ENCODE measurements at regions not wholly inside any gene's neighbourhood (a gene's known extent, or its start where the extent isn't known, plus 50 kb on each side); places are given as distances from the start of the nearest gene placed in this dataset.
"Not testable (repeated sequence)": the region's sequence is repeated elsewhere in the genome, so short reads cannot be mapped to it uniquely, and the experiment has no call there.

DNA sequence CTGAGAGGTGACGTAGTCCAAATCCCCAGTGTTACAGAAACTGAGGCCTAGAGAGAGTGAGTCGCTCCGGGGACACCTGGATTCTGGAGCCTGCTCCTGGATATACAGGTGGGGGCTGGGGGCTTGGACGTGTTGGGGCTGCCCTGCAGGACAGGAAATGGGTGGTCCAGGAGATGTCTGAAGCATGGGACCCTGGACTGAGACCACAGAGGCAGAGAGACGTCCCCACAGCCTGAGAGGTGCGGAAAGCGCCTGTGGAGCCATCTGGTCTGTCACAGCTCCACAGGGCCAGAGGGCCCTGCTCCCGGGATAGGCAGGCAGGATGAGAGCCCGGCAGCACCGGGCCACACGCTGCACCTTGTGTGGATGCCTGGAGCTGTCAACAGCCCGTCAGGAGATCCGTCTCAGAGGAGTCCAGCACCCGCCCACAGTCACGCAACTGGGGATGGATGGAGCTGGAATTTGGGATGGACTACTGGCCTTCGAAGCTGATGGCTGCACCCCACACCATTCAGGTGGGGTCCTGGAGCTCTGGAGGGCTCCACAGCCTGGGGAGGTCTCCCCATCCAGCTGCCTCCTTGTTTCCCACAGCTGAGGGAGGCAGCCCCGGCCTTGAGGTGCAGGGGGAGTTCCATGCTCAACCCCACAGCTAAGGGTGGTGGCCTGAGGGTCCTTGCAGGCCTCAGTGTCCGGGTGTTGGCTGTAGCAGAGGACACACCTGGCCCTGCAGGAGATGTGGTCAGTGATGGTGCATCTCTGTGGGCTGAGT is 303.0 kb downstream of the NDUFA10 start:
- Mint-ChIP-seq H3K27me3 (ENCODE audit: insufficient read depth) (no peaks in the 10 kb centered on the region; the same call in 1 of the 2 replicates), H3K4me3 (no peak overlapping the region), H3K27ac (no peak overlapping the region), H3K36me3 (ENCODE audit: low read depth) (peaks cover 6% of the 10 kb centered on the region; the same call in 1 of the 2 replicates), H3K4me1 (ENCODE audit: low read depth) (no peaks in the 10 kb centered on the region), H3K9me3 (peaks cover 34% of the 10 kb centered on the region)
- DNase-seq = no peak
- TF ChIP-seq, protein P1, sequence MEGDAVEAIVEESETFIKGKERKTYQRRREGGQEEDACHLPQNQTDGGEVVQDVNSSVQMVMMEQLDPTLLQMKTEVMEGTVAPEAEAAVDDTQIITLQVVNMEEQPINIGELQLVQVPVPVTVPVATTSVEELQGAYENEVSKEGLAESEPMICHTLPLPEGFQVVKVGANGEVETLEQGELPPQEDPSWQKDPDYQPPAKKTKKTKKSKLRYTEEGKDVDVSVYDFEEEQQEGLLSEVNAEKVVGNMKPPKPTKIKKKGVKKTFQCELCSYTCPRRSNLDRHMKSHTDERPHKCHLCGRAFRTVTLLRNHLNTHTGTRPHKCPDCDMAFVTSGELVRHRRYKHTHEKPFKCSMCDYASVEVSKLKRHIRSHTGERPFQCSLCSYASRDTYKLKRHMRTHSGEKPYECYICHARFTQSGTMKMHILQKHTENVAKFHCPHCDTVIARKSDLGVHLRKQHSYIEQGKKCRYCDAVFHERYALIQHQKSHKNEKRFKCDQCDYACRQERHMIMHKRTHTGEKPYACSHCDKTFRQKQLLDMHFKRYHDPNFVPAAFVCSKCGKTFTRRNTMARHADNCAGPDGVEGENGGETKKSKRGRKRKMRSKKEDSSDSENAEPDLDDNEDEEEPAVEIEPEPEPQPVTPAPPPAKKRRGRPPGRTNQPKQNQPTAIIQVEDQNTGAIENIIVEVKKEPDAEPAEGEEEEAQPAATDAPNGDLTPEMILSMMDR (IDR thresholded peaks at IDR 0.05) = no peak

DNA sequence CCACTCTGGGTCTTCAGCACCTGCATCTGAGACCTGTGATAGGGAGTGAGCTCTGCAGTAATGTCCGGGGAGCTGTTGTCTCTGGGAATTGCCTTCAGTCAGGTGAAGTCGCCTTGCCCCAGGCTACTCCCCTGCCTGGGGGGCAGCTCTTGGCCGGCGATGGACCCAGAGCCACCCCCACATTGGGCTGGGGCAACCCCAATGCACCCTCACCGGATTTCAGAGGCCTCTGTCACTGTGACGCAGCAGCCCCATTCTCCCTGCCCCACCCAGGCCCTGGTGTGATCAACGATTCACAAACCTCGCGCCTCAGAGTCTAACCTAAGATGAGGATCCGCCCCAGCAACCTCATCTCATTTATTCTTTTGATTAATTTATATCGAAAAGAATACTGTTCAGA is 303.6 kb downstream of the NDUFA10 start:
- no peak overlapping the region for H3K27ac Mint-ChIP-seq
- no peak for DNase-seq

DNA sequence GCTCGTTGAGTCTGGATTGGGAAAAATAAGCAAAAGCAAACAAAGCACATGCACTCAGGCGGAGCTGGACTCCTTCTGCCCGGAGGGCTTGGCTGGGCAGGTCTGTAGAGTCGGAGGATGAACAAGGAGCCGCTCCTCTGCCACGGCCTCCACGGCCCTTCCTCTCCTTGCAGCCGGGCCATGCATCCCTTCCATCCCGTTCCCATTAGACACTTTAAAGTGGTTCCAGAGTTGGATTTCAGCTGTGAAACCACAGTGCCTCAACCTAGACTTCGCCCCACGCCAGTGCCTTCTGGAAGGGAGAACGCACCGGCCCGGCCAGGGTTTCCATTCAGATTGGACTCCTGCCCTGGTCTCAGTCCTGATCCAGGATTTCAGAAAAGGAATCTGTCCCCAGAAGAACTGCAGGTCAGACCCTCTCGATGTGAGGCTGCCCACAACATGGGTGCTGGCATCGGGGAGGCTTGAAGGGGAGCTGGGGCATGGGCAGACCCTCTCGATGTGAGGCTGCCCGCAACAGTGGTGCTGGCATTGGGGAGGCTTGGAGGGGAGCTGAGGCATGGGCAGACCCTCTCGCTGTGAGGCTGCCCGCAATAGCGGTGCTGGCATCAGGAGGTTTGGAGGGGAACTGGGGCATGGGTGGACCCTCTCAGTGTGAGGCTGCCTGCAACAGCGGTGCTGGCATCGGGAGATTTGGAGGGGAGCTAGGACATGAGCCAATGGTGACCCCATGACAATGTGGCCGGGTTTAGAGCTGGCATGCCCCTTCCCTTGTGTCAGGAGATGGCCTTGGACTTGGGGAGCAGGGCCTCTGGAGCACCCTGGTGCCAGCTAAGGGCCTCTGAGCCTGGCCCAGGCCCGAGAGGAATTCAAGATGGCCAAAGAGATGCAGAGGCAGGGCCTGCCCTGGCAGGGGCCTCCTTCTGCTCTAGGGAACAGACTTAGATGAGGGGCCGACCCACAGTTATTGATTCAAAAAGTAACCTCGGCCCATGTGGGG is 304.5 kb downstream of the NDUFA10 start:
- H3K4me1 Mint-ChIP-seq (ENCODE audit: low read depth) = no peaks in the 10 kb centered on the region
- H3K27ac Mint-ChIP-seq = no peak overlapping the region
- H3K9me3 Mint-ChIP-seq = peaks cover 37% of the 10 kb centered on the region
- no peak overlapping the region for H3K4me3 Mint-ChIP-seq
- H3K27me3 Mint-ChIP-seq (ENCODE audit: insufficient read depth) = peaks cover 3% of the 10 kb centered on the region; the same call in 1 of the 2 replicates
- no peak for DNase-seq
- H3K36me3 Mint-ChIP-seq (ENCODE audit: low read depth) = peaks cover 6% of the 10 kb centered on the region; the same call in 1 of the 2 replicates
- TF ChIP-seq, protein P1 (IDR thresholded peaks at IDR 0.05) = no peak

More for the DNA sequence above, 303.6 kb downstream of the NDUFA10 start:
- Mint-ChIP-seq H3K27me3 (ENCODE audit: insufficient read depth) (no peaks in the 10 kb centered on the region; the same call in 1 of the 2 replicates), H3K9me3 (peaks cover 34% of the 10 kb centered on the region), H3K4me1 (ENCODE audit: low read depth) (no peaks in the 10 kb centered on the region), H3K36me3 (ENCODE audit: low read depth) (peaks cover 6% of the 10 kb centered on the region; the same call in 1 of the 2 replicates), H3K4me3 (no peak overlapping the region)
- TF ChIP-seq, protein P1 (IDR thresholded peaks at IDR 0.05) = no peak

DNA sequence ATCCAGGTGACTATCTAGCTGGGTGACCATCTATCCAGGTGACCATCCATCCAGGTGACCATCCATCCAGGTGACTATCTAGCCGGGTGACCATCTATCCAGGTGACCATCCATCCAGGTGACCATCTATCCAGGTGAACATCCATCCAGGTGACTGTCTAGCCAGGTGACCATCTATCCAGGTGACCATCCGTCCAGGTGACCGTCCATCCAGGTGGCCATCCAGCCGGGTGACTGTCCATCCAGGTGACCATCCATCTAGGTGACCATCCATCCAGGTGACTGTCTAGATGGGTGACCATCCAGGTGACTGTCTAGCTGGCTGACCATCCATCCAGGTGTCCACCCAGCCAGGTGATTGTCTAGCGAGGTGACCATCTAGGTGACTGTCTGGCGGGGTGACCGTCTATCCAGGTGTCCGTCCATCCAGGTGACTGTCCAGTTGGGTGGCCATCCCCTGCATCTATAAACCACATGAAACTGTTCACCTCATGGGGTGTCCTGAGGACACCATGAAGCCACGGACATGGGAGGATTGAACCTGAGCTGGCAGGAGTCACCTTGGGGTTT is 305.3 kb downstream of the NDUFA10 start:
- no peaks in the 10 kb centered on the region for H3K4me1 Mint-ChIP-seq (ENCODE audit: low read depth)
- H3K27ac Mint-ChIP-seq = no peak overlapping the region
- peaks cover 41% of the 10 kb centered on the region for H3K9me3 Mint-ChIP-seq
- H3K36me3 Mint-ChIP-seq (ENCODE audit: low read depth) = peaks cover 6% of the 10 kb centered on the region; the same call in 1 of the 2 replicates
- TF ChIP-seq, protein P1 (IDR thresholded peaks at IDR 0.05) = no peak
- no peak for DNase-seq
- H3K27me3 Mint-ChIP-seq (ENCODE audit: insufficient read depth) = peaks cover 3% of the 10 kb centered on the region; the same call in 1 of the 2 replicates
- H3K4me3 Mint-ChIP-seq = no peak overlapping the region

DNA sequence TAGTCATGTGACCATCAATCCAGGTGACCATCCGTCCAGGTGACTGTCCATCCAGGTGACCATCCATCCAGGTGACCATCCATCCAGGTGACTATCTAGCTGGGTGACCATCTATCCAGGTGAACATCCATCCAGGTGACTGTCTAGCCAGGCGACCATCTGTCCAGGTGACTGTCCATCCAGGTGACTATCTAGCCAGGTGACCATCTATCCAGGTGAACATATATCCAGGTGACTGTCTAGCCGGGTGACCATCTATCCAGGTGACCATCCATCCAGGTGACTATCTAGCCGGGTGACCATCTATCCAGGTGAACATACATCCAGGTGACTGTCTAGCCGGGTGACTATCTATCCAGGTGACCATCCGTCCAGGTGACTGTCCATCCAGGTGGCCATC is 306.2 kb downstream of the NDUFA10 start:
- not testable (repeated sequence) for H3K27ac Mint-ChIP-seq; H3K4me3 Mint-ChIP-seq; H3K27me3 Mint-ChIP-seq (ENCODE audit: insufficient read depth); H3K4me1 Mint-ChIP-seq (ENCODE audit: low read depth); DNase-seq
- H3K9me3 Mint-ChIP-seq = peaks cover 49% of the 10 kb centered on the region
- peaks cover 10% of the 10 kb centered on the region for H3K36me3 Mint-ChIP-seq (ENCODE audit: low read depth)

Measured in HFFc6 (cell line).